Fibroblast of skin of scalp (primary cell): ENCODE measurements at regions not wholly inside any gene's neighbourhood (a gene's known extent, or its start where the extent isn't known, plus 50 kb on each side); places are given as distances from the start of the nearest gene placed in this dataset.

Experiments
- DNase-seq: peaks from one replicate; pipeline ENCODE4 v3.0.0-alpha.2; 2013

GRCh38 chr6:14255916-14256315 lies 138.3 kb downstream of the CD83 start:
- DNase-seq = no peak

DNA sequence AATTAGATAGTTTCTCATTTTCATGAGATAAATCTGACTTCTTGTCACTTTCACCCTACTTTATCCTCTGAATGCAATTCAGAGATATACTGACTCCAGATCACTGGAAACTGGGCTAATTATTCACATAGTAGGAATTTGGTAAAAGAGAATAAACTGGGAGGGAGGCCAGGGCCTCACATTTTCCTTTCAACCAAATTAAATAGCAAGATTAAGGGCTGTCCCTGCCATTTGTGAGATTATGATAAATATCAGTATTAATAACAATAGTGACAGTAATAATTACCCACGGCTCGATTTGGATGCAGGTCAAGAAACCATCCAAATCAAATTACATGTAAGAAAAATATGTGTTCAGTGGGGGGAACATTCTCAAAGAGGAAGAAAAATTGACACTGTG lies 140.5 kb downstream of the CD83 start:
- no peak for DNase-seq

- DNase-seq = no peak
Measured at GRCh38 chr6:14258695-14259593, 141.4 kb downstream of the CD83 start.

DNA sequence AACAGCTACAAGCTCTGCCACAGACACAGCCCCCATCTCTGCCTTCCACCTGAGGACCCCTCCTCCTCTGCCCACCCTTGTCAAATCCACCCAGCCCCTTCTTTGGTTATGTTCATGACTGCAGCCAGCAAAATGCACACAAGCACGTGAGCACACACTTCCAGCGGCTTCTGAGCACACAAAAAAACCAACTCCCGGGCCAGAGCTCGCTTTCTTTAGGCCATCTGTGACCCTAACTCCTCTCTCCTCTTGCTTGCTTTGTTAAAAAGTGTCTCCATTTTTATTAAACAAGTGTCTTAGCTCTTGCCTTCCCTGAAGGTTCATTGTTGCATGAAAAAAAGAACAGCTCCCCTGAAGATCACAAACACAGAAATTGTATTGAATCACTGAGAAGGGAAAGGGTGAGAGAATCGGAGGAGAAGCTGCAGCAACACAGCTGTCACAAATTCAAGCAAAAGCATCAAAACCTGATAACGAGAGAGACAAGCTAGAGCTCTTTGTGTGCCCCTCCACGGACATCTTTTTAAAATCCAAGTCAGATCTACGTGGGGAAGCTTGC lies 142.1 kb downstream of the CD83 start:
- DNase-seq = no peak

GRCh38 chr6:14260839-14261238 lies 143.3 kb downstream of the CD83 start:
- no peak for DNase-seq

GRCh38 chr6:14263881-14264424 lies 146.4 kb downstream of the CD83 start:
- DNase-seq = no peak

DNA sequence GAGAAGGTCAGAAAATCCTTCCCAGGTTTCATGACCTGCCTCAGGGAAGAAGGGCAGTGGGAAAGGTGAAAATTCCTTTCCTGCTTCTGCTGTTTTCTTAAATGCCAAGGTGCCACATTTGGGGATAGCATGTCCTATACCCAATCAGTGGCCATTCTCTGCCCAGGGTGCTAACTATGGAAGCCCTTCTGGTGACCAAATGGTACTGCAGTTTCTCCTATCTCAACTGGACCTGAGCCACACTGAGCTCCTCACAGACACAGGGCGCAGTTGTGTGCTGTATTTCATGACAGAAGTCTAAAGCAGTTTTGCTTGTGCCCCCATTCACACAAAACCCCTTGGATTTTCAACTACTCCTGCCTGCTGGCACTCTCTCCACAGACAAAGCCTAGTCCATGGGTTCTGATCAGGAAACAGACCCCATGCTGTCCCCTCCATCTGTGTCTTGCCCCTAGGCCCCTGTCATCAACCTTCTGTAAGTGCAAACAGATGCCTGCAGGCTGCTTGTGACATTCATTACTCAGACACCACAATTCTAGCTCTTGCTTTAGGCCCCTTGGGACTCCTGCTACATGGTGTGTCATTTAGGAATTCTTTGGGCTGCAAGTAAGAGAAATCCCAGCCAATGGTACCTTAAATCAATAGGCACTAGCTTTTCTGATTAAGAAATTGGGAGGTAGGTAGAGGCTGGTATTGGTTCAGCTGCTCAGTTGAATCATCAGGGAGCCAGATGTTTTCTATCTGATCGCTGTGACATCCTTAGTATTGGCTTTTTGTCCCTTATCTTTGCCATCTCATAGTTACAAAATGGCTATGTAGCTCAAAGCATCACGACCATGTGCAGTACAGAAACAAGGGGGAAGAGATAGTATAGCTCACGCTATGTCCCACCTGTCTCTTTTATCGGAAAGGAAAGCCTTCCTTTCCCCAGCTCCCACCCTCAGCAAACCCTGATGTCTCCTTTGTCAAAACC lies 147.8 kb downstream of the CD83 start:
- peak; percentile 52 for DNase-seq

DNA sequence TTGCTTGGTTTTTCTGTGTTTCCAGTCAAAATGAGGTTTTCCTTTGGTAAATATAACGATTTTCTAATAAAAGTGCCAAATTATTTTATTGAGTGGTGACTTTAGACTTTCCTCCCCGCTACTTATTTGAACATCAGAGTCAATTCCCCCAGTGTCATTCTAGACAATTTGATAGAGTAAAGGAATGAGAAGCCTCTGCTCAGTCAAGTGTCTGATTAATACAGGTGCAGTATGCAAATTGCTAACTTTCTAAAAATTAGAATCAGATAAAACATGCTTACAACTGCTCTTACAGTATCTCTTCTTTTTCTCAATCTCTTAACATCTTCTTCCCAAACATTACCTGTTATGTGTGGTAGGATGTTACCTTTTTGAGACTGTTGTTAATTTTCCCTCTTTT lies 148.7 kb downstream of the CD83 start:
- DNase-seq = no peak

- DNase-seq = no peak
Measured at GRCh38 chr6:14267885-14268660, 150.5 kb downstream of the CD83 start.

- DNase-seq = no peak
Measured at GRCh38 chr6:14269436-14269835, 151.9 kb downstream of the CD83 start.

GRCh38 chr6:14270142-14270893 lies 152.7 kb downstream of the CD83 start:
- no peak for DNase-seq

- peak; percentile 90 for DNase-seq
Measured at GRCh38 chr6:14270925-14271788, 153.6 kb downstream of the CD83 start.

DNA sequence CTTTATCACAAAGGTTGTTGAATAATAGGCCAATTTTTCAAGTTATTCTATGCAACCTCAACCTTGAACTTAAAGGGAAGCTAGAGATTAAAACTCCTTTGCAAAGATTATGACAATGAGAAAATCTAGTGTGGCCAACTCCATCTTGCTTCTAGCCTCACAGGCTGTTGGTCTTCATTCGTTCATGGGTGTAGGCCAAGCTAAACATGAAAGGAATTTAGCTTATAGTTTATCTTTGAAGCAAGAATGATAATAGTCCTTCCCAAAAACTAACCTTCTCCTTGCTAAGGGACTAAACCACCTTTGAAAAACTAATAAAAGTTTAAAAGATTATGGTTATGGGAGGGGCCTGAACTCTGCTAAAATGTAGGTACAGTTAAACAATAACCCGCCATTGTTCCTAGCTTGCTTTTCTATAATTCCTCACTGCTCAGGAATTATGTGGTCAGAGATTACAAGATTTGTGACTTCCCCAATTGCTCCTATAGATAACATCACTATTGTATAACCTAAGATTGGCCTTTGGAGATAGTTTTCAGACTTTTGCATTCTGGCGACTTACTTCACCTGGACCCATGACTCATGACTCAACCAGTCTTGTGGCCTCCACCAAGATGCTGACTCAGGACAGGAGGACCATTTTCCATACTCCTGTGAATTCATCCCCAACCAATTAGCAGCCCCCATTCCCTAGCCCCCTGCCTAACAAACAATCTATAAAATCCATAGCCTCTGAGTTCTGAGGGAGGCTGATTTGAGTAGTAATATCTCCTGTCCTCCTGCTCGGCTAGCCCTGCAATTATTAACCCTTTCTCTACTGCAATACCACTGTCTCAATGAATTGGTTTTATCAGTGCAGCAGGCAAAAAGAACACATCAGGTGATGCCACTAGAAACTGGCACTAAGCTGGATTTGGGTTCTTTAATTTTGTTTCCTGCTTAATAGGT lies 154.5 kb downstream of the CD83 start:
- DNase-seq = peak; percentile 37

- DNase-seq = no peak
Measured at GRCh38 chr6:14272737-14273085, 155.1 kb downstream of the CD83 start.

GRCh38 chr6:14273191-14273590 lies 155.6 kb downstream of the CD83 start:
- DNase-seq = no peak

DNA sequence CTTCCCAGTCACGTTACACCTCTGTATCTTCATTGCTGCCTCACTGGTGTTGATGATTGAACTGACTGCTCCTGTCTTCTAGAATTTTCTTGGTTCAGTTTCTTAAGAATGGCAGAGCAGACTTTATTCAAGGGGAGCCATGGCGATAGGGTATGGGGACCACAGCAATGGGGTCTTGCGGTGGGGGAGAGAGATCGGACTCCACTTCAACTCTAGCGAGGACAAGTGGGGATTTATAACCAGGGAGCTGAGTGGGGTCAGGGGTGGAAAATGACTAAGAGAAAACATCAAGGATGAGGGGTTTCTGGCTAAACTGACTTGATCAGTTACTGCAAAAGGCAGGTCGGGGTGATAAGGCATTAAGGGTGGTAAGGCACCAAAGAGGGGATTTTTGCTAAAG lies 156.4 kb downstream of the CD83 start:
- no peak for DNase-seq

GRCh38 chr6:14274546-14275492 lies 157.2 kb downstream of the CD83 start:
- DNase-seq = no peak

DNA sequence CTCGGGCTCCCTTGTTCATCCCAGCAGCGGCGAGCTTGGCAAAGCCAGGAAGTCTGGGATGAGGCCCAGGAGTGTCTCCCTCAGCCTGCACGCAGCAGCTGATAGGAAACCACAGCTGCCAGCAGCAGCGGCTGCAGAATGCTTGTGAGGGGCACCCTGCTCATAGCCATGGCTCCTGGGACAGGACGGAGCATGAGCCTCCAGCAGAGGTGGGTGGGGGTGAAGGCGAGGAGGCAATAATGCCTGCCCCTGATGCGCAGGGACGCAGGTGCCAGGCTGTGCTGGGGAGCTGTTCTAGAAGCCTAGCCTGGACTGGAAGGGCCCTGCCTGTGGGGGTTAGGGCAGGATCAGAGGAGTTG lies 157.9 kb downstream of the CD83 start:
- peak; percentile 27 for DNase-seq
